NCI-H2081 treated with DMSO at 0.1 percent for 48 hours (cell line): ENCODE measurements at regions not wholly inside any gene's neighbourhood (a gene's known extent, or its start where the extent isn't known, plus 50 kb on each side); places are given as distances from the start of the nearest gene placed in this dataset.

Experiments
- DNase-seq: peaks from one replicate; lab custom pipeline; 2025; lab: John Stamatoyannopoulos, UW

- no peak for DNase-seq
Measured at GRCh38 chr13:78227709-78228108, 309.1 kb upstream of the EDNRB start.

- DNase-seq: no peak
Measured at GRCh38 chr13:78215458-78216108, 297.0 kb upstream of the EDNRB start.

- no peak for DNase-seq
Measured at GRCh38 chr13:78201411-78201810, 282.8 kb upstream of the EDNRB start.

- no peak for DNase-seq
Measured at GRCh38 chr13:78198821-78199220, 280.2 kb upstream of the EDNRB start.

- DNase-seq: no peak
Measured at GRCh38 chr13:78198419-78198818, 279.8 kb upstream of the EDNRB start.

- no peak for DNase-seq
Measured at GRCh38 chr13:78197231-78197630, 278.6 kb upstream of the EDNRB start.

GRCh38 chr13:78194904-78195639 is 276.4 kb upstream of the EDNRB start:
- no peak for DNase-seq

GRCh38 chr13:78193846-78194245 is 275.2 kb upstream of the EDNRB start:
- DNase-seq: no peak

GRCh38 chr13:78192716-78193115 is 274.1 kb upstream of the EDNRB start:
- DNase-seq: no peak

- no peak for DNase-seq
Measured at GRCh38 chr13:78190296-78190695, 271.7 kb upstream of the EDNRB start.

GRCh38 chr13:78187781-78188180 is 269.1 kb upstream of the EDNRB start:
- no peak for DNase-seq

GRCh38 chr13:78185700-78186099 is 267.1 kb upstream of the EDNRB start:
- no peak for DNase-seq

- DNase-seq: no peak
Measured at GRCh38 chr13:78183732-78184131, 265.1 kb upstream of the EDNRB start.

- DNase-seq: no peak
Measured at GRCh38 chr13:78182813-78183212, 264.2 kb upstream of the EDNRB start.

- no peak for DNase-seq
Measured at GRCh38 chr13:78177306-78177705, 258.7 kb upstream of the EDNRB start.

GRCh38 chr13:78176880-78177279 is 258.2 kb upstream of the EDNRB start:
- DNase-seq: no peak

GRCh38 chr13:78169386-78169785 is 250.8 kb upstream of the EDNRB start:
- DNase-seq: no peak

GRCh38 chr13:78168981-78169380 is 250.3 kb upstream of the EDNRB start:
- no peak for DNase-seq

GRCh38 chr13:78161266-78161665 is 242.6 kb upstream of the EDNRB start:
- DNase-seq: no peak

GRCh38 chr13:78160793-78161192 is 242.2 kb upstream of the EDNRB start:
- DNase-seq: no peak

GRCh38 chr13:78152415-78152814 is 233.8 kb upstream of the EDNRB start:
- DNase-seq: no peak

- DNase-seq: no peak
Measured at GRCh38 chr13:78147905-78148304, 229.3 kb upstream of the EDNRB start.

GRCh38 chr13:78145276-78145675 is 226.6 kb upstream of the EDNRB start:
- DNase-seq: no peak

GRCh38 chr13:78139765-78140164 is 221.1 kb upstream of the EDNRB start:
- DNase-seq: no peak
